H1 (cell line): ENCODE measurements at regions not wholly inside any gene's neighbourhood (a gene's known extent, or its start where the extent isn't known, plus 50 kb on each side); places are given as distances from the start of the nearest gene placed in this dataset.

ENCODE experiments used
- CTCF ChIA-PET: fragments of 300-600 bp; sonication (Branson Sonifier 250); formaldehyde crosslinking; loops from one replicate; lab custom pipeline; 2021; ENCODE audit not compliant: partially characterized antibody; lab: Charles Lee
- POLR2A ChIA-PET: fragments of 300-600 bp; sonication (Branson Sonifier 250); formaldehyde crosslinking; loops from one replicate; lab custom pipeline; 2021; ENCODE audit warnings: inconsistent platforms; ENCODE audit not compliant: partially characterized antibody; lab: Charles Lee
- DNase-seq, 2 experiments: peaks; one replicate each; pipeline versions ENCODE4 v3.0.0 to v3.0.0-alpha.2; 2010 to 2022; ENCODE audit warnings: low spot score in 2 of 2, low read depth in 1 of 2, mixed read lengths in 1 of 2
- FAIRE-seq: peaks from 2 replicates; lab custom pipeline; 2011; peaks lifted over from hg19 to GRCh38; lab: Jason Lieb, UNC
- H2AFZ ChIP-seq: 2 replicates; pipeline ENCODE4 v1.8.1; 2012; ENCODE audit warnings: low read length, inconsistent platforms
- H2AK5ac ChIP-seq: 2 replicates; pipeline ENCODE4 v1.6.1; 2013; ENCODE audit warnings: low read depth, low read length
- H2BK120ac ChIP-seq: replicated peaks from 2 replicates; pipeline ENCODE3; 2013; ENCODE audit warnings: low read depth, low read length, inconsistent platforms
- H2BK12ac ChIP-seq: 2 replicates; pipeline ENCODE4 v1.6.1; 2013; ENCODE audit warnings: low read depth, low read length
- H2BK15ac ChIP-seq: 2 replicates; pipeline ENCODE4 v1.6.1; 2013; ENCODE audit warnings: low read length
- H2BK20ac ChIP-seq: 2 replicates; pipeline ENCODE4 v1.6.1; 2013; ENCODE audit warnings: low read length
- H2BK5ac ChIP-seq: 2 replicates; pipeline ENCODE4 v1.6.1; 2013; ENCODE audit warnings: low read depth, low read length
- H3K14ac ChIP-seq: 2 replicates; pipeline ENCODE4 v1.6.1; 2013; ENCODE audit warnings: inconsistent platforms; ENCODE audit not compliant: insufficient read length
- H3K18ac ChIP-seq: 2 replicates; pipeline ENCODE4 v1.6.1; 2013; ENCODE audit warnings: low read length; ENCODE audit errors: extremely low read depth
- H3K23ac ChIP-seq: 2 replicates; pipeline ENCODE4 v1.6.1; 2013; ENCODE audit warnings: inconsistent platforms; ENCODE audit not compliant: insufficient read length
- H3K23me2 ChIP-seq: 2 replicates; pipeline ENCODE4 v1.6.1; 2013; ENCODE audit warnings: low read depth, low read length
- H3K27ac ChIP-seq: 2 replicates; pipeline ENCODE4 v1.6.1; 2011; ENCODE audit warnings: low read depth, low read length, inconsistent platforms
- H3K27me3 ChIP-seq, 4 experiments: replicated peaks in 1 of 4; 1 replicate in 1 of 4; 2 replicates in 3 of 4; pipeline versions ENCODE4 v1.6.1 to v1.8.1; 2011 to 2013; ENCODE audit warnings: low read length in 3 of 4, mild to moderate bottlenecking in 3 of 4, inconsistent platforms in 2 of 4, mixed read lengths in 2 of 4, moderate library complexity in 1 of 4; ENCODE audit not compliant: control insufficient read depth in 3 of 4, insufficient read depth in 3 of 4; ENCODE audit errors: extremely low read depth in 1 of 4
- H3K36me3 ChIP-seq, 4 experiments: 2 replicates each; pipeline versions ENCODE4 v1.6.1 to v1.8.1; 2011 to 2013; ENCODE audit warnings: mild to moderate bottlenecking in 4 of 4, low read length in 3 of 4, moderate library complexity in 2 of 4, control low read depth in 1 of 4, inconsistent platforms in 1 of 4; ENCODE audit not compliant: insufficient read depth in 4 of 4, control insufficient read depth in 2 of 4
- H3K4ac ChIP-seq: replicated peaks from 2 replicates; pipeline ENCODE3; 2013; ENCODE audit warnings: low read length, low read depth, mixed read lengths, inconsistent platforms; ENCODE audit not compliant: insufficient read length
- H3K4me1 ChIP-seq, 4 experiments: replicated peaks in 1 of 4; 1 replicate in 1 of 4; 2 replicates in 3 of 4; pipeline versions ENCODE4 v1.6.1 to v1.8.1; 2011 to 2013; ENCODE audit warnings: low read length in 3 of 4, inconsistent platforms in 2 of 4, mixed read lengths in 1 of 4; ENCODE audit not compliant: insufficient read depth in 4 of 4, control insufficient read depth in 3 of 4
- H3K4me2 ChIP-seq, 2 experiments: 2 replicates each; pipeline versions ENCODE4 v1.6.1 to v1.8.1; 2011 to 2013; ENCODE audit warnings: low read depth in 2 of 2, low read length in 2 of 2, control low read depth in 1 of 2, inconsistent platforms in 1 of 2, mild to moderate bottlenecking in 1 of 2; ENCODE audit not compliant: insufficient read depth in 1 of 2
- H3K4me3 ChIP-seq, 4 experiments: fragments of 200-600, 300-600 bp in 1 of 4; sonication (generic), shearing (Covaris generic), sonication (Bioruptor Twin) in 1 of 4; 2 replicates each; pipeline versions ENCODE4 v1.5.1 to v1.8.1; 2011 to 2016; ENCODE audit warnings: low read length in 4 of 4, low read depth in 3 of 4, control low read depth in 2 of 4, inconsistent platforms in 2 of 4, mild to moderate bottlenecking in 2 of 4, mixed read lengths in 1 of 4, moderate library complexity in 1 of 4; ENCODE audit not compliant: insufficient read depth in 2 of 4; ENCODE audit errors: extremely low read depth in 1 of 4
- H3K56ac ChIP-seq: replicated peaks from 2 replicates; pipeline ENCODE3; 2013; ENCODE audit warnings: low read depth, mild to moderate bottlenecking, mixed read lengths, low read length, inconsistent platforms; ENCODE audit not compliant: insufficient read length
- H3K79me1 ChIP-seq: 2 replicates; pipeline ENCODE4 v1.6.1; 2013; ENCODE audit warnings: low read depth, low read length, control low read depth
- H3K79me2 ChIP-seq, 2 experiments: 2 replicates each; pipeline versions ENCODE4 v1.6.1 to v1.8.1; 2012 to 2013; ENCODE audit warnings: low read length in 2 of 2, mild to moderate bottlenecking in 2 of 2, inconsistent platforms in 1 of 2; ENCODE audit not compliant: insufficient read depth in 2 of 2, control insufficient read depth in 1 of 2
- H3K9ac ChIP-seq, 4 experiments: replicated peaks in 1 of 4; 1 replicate in 1 of 4; 2 replicates in 3 of 4; pipeline versions ENCODE4 v1.6.1 to v1.8.1; 2011 to 2013; ENCODE audit warnings: low read depth in 3 of 4, low read length in 3 of 4, control low read depth in 2 of 4, mild to moderate bottlenecking in 2 of 4, moderate library complexity in 2 of 4, inconsistent platforms in 1 of 4; ENCODE audit errors: extremely low read depth in 1 of 4
- H3K9me3 ChIP-seq, 2 experiments: 2 replicates each; pipeline versions ENCODE4 v1.6.1 to v1.8.1; 2012 to 2013; ENCODE audit warnings: mild to moderate bottlenecking in 2 of 2, moderate library complexity in 2 of 2, control low read depth in 1 of 2, inconsistent platforms in 1 of 2, low read depth in 1 of 2, low read length in 1 of 2, mixed read lengths in 1 of 2; ENCODE audit not compliant: insufficient read depth in 2 of 2
- H4K20me1 ChIP-seq, 2 experiments: replicated peaks in 1 of 2; 2 replicates each; pipeline versions ENCODE3 to v1.8.1; 2011 to 2013; ENCODE audit warnings: inconsistent platforms in 2 of 2, low read length in 2 of 2, mild to moderate bottlenecking in 1 of 2; ENCODE audit not compliant: insufficient read depth in 2 of 2, control insufficient read depth in 1 of 2
- H4K5ac ChIP-seq: 2 replicates; pipeline ENCODE4 v1.6.1; 2013; ENCODE audit warnings: low read length, low read depth, mixed read lengths, inconsistent platforms; ENCODE audit not compliant: insufficient read length
- H4K8ac ChIP-seq: 2 replicates; pipeline ENCODE4 v1.8.0; 2013; ENCODE audit warnings: mild to moderate bottlenecking, moderate library complexity, low read length, inconsistent platforms; ENCODE audit not compliant: insufficient read depth; ENCODE audit errors: extremely low read depth
- H4K91ac ChIP-seq: replicated peaks from 2 replicates; pipeline ENCODE3; 2013; ENCODE audit warnings: low read length, mixed read lengths, inconsistent platforms; ENCODE audit not compliant: insufficient read length
- BACH1 ChIP-seq: IDR thresholded peaks from 2 replicates; pipeline ENCODE4 v1.6.1; 2012; ENCODE audit warnings: low read length, improper control_type of control experiment
- EZH2 ChIP-seq: fragments of 200-600 bp; sonication (generic); IDR thresholded peaks from 2 replicates; pipeline ENCODE4 v1.7.1; 2012; ENCODE audit warnings: low read depth, mild to moderate bottlenecking, moderate library complexity, low read length, inconsistent platforms; ENCODE audit not compliant: severe bottlenecking
- HDAC6 ChIP-seq: IDR thresholded peaks from one replicate; pipeline ENCODE4 v1.7.1; 2012; ENCODE audit warnings: low read depth, mild to moderate bottlenecking, inconsistent platforms, low read length, moderate library complexity
- KDM1A ChIP-seq: fragments of 200-600, 300-600 bp; sonication (generic); IDR thresholded peaks from 2 replicates; pipeline ENCODE4 v1.7.1; 2016; ENCODE audit warnings: mild to moderate bottlenecking, low read length, borderline replicate concordance
- RAD21 ChIP-seq, 2 experiments: IDR thresholded peaks in 1 of 2; conservative IDR thresholded peaks in 1 of 2; 2 replicates each; pipeline ENCODE4 v1.6.1; 2011; ENCODE audit warnings: low read depth in 2 of 2, low read length in 2 of 2, improper control_type of control experiment in 1 of 2, inconsistent platforms in 1 of 2, mild to moderate bottlenecking in 1 of 2, moderate library complexity in 1 of 2
- RXRA ChIP-seq: IDR thresholded peaks from 2 replicates; pipeline ENCODE4 v1.6.1; 2011; ENCODE audit warnings: low read depth, mild to moderate bottlenecking, low read length, moderate library complexity; ENCODE audit not compliant: insufficient read depth
- SIX5 ChIP-seq: IDR thresholded peaks from 2 replicates; pipeline ENCODE4 v1.6.1; 2011; ENCODE audit warnings: mild to moderate bottlenecking, low read depth, low read length
- WGBS, 2 experiments: shearing (Covaris generic) in 1 of 2; methylation state at CpG; one replicate each; pipeline versions ENCODE4 v1.1.6 to v1.1.7; 2013 to 2015; ENCODE audit warnings: low lambda C conversion rate in 2 of 2, mixed read lengths in 2 of 2, inconsistent platforms in 1 of 2, low coverage in 1 of 2, missing lambda C conversion rate in 1 of 2; ENCODE audit not compliant: insufficient replicate concordance in 2 of 2, insufficient coverage in 1 of 2, insufficient read length in 1 of 2; ENCODE audit errors: extremely low coverage in 1 of 2, missing lambda C conversion rate in 1 of 2; 5-methylcytosine and 5-hydroxymethylcytosine counted together
- TF ChIP-seq, protein P1 (sequence below): IDR thresholded peaks from 2 replicates; pipeline ENCODE4 v1.6.1; 2012; ENCODE audit warnings: inconsistent platforms

DNA sequence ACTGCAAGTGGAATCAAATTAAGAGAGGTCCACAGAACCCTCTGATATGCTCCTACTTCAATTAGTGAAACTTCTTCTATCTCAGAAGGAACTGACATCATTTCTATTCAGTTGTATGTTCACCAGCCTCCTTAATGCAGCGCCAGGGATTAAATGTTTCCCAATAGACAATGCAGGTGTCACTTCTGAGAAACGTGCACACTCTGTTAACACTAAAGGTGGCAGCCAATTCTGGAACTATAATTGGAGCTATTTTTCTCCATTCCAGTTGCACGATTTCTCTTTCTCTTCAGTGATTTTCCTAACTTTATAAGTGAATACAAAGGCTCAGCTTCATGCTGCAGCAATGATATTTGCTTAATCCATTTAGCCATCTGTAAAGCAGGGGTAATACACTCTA, 821.9 kb downstream of the TDRD15 start:
- no peaks in the 10 kb centered on the region for H3K9me3 ChIP-seq
- ChIA-PET CTCF (interaction anchor here (0.6 to 1.0 kb wide), 3 partner anchors 10 to 414 kb away, joined by 3 to 4 read pairs (median 4); no protein-coding TSS in a partner anchor), POLR2A (no interaction called here)
- H2BK15ac ChIP-seq = no peak overlapping the region
- no peak overlapping the region for H2BK12ac ChIP-seq
- H3K56ac ChIP-seq = no peak overlapping the region
- H2BK120ac ChIP-seq = no peak overlapping the region
- H3K4me2 ChIP-seq = no peak overlapping the region
- FAIRE-seq (no peak), DNase-seq (no peak)
- H3K79me2 ChIP-seq = no peaks in the 10 kb centered on the region
- no peak overlapping the region for H2AFZ ChIP-seq
- H4K91ac ChIP-seq = no peak overlapping the region
- H3K4ac ChIP-seq = no peak overlapping the region
- H3K4me1 ChIP-seq = no peaks in the 10 kb centered on the region
- H2AK5ac ChIP-seq = no peak overlapping the region
- no peak overlapping the region for H2BK5ac ChIP-seq
- TF ChIP-seq RAD21 (IDR thresholded peaks at IDR 0.05 in 1 of 2, conservative IDR thresholded peaks at IDR 0.05 in 1 of 2; ENCODE audit: low read depth in 2 of 2, low read length in 2 of 2) (no peak), EZH2 (no peak), KDM1A (no peak), BACH1 (no peak), SIX5 (no peak), RXRA (no peak), HDAC6 (no peak)
- TF ChIP-seq, protein P1, sequence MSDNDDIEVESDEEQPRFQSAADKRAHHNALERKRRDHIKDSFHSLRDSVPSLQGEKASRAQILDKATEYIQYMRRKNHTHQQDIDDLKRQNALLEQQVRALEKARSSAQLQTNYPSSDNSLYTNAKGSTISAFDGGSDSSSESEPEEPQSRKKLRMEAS = no peak
- no peaks in the 10 kb centered on the region for H3K27me3 ChIP-seq
- H4K8ac ChIP-seq = no peak overlapping the region
- H2BK20ac ChIP-seq = no peak overlapping the region
- no peak overlapping the region for H3K14ac ChIP-seq
- H4K5ac ChIP-seq = no peak overlapping the region
- no peak overlapping the region for H3K23ac ChIP-seq
- H3K4me3 ChIP-seq = no peak overlapping the region
- no peaks in the 10 kb centered on the region for H3K36me3 ChIP-seq
- WGBS, 2 experiments = 88% methylated on average over 3 of the region's 3 CpGs; no CpG with 5 or more reads in 1 of the 2 experiments
- H3K79me1 ChIP-seq = no peaks in the 10 kb centered on the region
- H3K9ac ChIP-seq = no peak overlapping the region
- no peak overlapping the region for H3K27ac ChIP-seq
- H3K23me2 ChIP-seq = no peaks in the 10 kb centered on the region
- H3K18ac ChIP-seq = no peak overlapping the region
- no peaks in the 10 kb centered on the region for H4K20me1 ChIP-seq
